Retinal pigment epithelial cell (primary cell): ENCODE measurements at regions not wholly inside any gene's neighbourhood (a gene's known extent, or its start where the extent isn't known, plus 50 kb on each side); places are given as distances from the start of the nearest gene placed in this dataset.

Source experiments
- DNase-seq: peaks from one replicate; pipeline ENCODE4 v3.0.0-alpha.2; 2010; ENCODE audit warnings: low read depth
- H3K4me3 ChIP-seq: 2 replicates; pipeline ENCODE4 v1.5.1; 2011; ENCODE audit warnings: mild to moderate bottlenecking, low read length, control low read depth, moderate library complexity
- TF ChIP-seq, protein P1 (sequence below): conservative IDR thresholded peaks from 2 replicates; pipeline ENCODE4 v1.5.1; 2011; ENCODE audit warnings: low read depth, low read length, control low read depth, inconsistent platforms

DNA sequence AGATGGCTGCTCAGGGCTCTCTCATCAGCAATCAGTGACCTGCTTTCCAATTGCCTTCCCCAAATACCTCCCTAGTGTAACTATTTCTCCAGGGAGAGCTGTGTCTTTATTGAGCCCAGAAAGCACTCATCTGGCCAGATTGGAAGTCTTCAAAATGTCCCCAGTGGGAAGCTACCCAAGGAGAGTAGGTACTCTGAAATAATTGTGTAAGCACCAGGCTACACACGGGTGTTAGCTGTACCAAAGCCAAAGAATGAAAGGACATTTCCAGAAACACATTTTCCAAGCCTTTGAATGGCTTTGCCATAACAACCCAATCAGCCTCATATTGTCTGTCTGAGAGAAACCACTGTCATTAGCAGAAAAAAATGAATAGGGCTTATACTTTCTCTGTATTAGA lies 318.8 kb downstream of the FAM170A start:
- H3K4me3 ChIP-seq, result no peak overlapping the region
- TF ChIP-seq, protein P1, sequence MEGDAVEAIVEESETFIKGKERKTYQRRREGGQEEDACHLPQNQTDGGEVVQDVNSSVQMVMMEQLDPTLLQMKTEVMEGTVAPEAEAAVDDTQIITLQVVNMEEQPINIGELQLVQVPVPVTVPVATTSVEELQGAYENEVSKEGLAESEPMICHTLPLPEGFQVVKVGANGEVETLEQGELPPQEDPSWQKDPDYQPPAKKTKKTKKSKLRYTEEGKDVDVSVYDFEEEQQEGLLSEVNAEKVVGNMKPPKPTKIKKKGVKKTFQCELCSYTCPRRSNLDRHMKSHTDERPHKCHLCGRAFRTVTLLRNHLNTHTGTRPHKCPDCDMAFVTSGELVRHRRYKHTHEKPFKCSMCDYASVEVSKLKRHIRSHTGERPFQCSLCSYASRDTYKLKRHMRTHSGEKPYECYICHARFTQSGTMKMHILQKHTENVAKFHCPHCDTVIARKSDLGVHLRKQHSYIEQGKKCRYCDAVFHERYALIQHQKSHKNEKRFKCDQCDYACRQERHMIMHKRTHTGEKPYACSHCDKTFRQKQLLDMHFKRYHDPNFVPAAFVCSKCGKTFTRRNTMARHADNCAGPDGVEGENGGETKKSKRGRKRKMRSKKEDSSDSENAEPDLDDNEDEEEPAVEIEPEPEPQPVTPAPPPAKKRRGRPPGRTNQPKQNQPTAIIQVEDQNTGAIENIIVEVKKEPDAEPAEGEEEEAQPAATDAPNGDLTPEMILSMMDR, result no peak
- DNase-seq, result no peak

DNA sequence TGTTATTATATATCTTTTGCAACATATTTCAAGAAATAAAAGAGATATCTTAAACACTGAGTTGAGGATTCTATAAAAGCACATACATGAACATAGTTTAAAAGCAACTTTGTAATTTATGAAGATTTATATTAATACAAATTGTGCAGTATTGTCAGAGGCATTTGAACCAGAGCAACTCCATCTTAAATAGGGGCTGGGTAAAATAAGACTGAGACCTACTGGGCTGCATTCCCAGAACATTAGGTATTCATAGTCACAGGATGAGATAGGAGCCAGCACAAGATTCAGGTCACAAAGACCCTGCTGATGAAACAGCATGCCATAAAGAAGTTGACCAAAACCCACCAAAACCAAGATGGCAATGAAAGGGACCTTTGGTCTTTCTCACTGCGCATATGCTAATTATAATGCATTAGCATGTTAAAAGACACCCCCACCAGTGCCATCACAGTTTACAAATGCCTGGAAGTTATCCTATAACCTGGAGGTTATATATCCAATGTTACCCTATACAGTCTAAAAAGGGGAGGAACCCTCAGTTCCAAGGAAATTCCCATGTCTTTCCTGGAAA lies 320.2 kb downstream of the FAM170A start:
- DNase-seq, result no peak
- no peak overlapping the region for H3K4me3 ChIP-seq
- TF ChIP-seq, protein P1, result no peak

DNA sequence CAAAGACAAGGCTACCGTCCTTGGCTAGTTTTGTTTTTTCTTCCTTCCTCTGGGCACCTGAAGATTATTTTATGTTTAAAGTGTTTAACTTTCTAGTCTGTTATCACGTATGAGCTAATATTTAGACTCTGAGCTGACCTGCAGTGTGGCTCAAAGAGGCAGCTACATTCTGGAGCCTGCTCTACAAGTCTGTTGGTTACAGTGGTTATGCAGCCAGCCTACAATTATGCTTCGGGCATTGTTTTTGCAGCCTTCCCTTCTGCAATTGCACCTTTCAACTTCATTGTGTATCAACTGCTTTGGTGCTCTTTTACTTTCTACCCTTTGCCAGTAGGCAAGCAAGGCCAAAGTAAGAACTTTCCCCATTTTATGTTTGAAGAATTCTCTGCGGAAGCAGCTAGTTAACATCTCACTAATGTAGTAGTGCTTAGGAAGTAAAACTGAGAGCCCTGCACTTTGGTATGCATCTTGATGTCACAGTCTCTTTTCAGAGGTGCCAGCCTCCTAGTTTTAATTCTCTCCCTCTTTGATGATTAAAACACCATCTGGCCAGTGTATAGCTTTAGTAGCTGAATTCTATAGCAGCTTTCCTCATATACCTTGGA lies 322.1 kb downstream of the FAM170A start:
- H3K4me3 ChIP-seq, result no peak overlapping the region
- TF ChIP-seq, protein P1, result no peak
- DNase-seq, result no peak

DNA sequence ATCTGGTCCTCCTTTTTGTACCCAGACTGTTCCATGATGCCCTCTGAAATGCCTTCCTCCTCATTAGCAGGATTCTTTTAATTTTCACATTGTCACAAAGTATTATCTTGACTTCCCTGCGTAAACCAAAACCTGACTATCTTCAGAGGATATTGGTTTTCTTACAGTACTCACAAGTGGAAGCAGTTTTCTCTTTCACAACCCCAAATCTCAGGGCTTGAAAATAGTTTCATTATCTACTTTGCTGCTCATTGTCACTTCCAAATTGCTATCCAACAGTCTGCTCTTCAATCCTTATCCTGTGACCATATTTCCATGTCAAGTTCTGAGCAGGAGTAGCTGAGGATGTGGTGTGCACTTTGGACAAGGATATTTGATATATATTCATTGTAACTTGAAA lies 324.1 kb downstream of the FAM170A start:
- H3K4me3 ChIP-seq, result no peak overlapping the region
- DNase-seq, result no peak
- TF ChIP-seq, protein P1, result no peak

DNA sequence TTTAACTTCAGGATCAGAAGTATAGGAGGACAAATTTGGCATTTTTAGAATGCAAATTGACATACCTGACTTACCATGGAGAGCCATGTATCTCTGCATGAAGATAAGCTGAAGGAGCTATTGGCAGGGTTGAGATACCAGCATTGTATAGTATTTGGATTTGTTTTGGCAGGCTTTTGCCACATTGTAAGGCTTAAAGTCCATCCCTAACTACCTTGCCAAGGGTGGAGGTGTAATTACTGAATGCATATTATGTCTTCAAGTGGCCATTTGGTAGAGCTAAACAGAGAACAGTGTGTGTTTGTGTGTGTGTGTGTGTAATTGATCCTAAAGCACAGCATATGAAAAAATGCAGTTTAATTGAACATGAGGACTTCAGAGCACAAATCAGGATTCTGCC lies 324.7 kb downstream of the FAM170A start:
- DNase-seq, result no peak
- no peak overlapping the region for H3K4me3 ChIP-seq
- TF ChIP-seq, protein P1, result no peak

DNA sequence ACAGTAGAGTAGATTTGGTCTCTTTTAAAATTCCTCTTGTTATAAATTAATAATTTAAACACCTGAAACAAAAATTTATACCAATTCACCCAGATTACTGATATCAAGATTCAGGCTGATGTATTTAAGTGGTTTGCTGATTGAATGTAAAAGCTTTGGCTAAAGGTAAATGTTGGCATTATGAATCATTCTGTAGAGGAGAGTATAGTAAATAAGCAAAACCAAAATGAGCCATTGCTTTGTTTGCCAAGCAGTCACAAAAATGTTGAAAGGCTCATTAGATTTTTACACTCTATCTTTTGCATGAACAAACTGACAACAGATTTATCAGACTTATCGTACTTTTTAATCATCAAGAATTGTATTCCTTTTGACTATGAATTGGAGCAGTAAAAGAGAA lies 332.6 kb downstream of the FAM170A start:
- TF ChIP-seq, protein P1, result no peak
- H3K4me3 ChIP-seq, result no peak overlapping the region
- no peak for DNase-seq

DNA sequence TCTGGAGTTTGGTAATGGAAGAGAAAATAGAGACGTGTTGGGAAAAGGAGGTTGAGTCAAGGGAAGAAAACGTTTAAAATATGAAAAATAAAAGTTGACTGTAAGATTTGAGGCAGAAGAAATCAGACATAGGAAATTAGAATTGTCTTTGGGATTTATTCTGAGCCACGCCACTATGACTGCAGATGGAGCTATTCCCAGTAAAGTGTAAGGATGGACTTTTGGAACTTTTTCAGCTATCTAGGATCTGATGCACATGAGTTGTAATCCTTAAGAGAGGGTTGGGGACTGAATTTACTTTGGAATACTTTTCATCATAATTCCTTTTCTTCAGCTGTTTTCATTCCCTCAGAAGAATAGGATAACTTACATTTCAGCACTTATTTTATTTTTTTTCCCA lies 336.7 kb downstream of the FAM170A start:
- H3K4me3 ChIP-seq, result no peak overlapping the region
- TF ChIP-seq, protein P1, result peak; percentile 1
- no peak for DNase-seq
